ENCODE measurements at regions not wholly inside any gene's neighbourhood (a gene's known extent, or its start where the extent isn't known, plus 50 kb on each side); places are given as distances from the start of the nearest gene placed in this dataset.

DNA sequence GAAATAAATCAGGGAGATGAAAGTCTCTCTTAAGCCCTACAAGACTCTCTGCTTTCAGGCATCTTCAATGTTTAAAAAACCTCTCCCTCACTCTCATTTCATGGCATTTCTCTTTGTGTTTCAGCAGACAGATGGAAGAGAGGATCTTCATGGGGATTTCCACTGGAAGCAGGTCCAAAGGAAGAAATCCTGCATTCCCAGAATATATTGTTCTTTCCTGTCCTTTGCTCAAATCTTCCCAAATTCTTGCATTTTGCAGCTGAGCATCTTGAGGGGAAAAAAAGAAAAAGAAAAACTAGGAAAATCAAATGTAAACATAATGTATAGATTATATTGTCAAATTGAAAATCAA, 382.2 kb downstream of the ENC1 start:
- no peak for DNase-seq (ENCODE audit: low read depth in 2 of 2)

DNA sequence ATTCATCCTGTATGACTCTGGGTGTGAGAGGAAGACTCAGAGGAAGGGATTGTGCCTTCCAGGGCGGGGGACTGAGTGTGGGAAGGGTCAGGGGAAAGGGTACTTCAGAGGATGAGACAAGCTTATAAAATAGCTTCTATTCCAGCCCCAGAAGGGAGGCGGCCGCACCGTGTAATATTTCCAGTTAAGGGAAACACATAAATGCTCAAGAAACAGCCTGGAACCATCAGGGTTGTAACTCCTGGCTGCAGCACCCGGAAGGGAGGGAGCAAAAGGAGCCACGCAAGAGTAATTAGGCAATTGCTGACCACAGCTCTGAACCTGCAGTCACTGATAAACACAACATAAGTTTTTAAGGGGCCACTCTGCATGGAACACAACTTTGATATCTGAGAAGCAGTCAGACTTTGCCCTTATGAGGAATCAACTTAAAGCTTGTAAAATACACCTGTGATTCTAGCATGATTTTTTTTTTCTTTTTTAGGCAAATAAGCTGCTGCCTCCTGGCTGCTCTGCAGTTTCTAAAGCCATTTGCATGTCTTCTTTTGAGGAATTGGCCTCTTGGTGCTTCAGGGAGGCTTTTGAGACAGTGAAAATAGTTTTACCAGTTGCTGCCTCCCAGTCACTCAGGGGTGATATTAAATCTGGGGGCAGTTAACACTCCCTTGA, 382.7 kb downstream of the ENC1 start:
- DNase-seq (ENCODE audit: low read depth in 2 of 2) = no peak

DNA sequence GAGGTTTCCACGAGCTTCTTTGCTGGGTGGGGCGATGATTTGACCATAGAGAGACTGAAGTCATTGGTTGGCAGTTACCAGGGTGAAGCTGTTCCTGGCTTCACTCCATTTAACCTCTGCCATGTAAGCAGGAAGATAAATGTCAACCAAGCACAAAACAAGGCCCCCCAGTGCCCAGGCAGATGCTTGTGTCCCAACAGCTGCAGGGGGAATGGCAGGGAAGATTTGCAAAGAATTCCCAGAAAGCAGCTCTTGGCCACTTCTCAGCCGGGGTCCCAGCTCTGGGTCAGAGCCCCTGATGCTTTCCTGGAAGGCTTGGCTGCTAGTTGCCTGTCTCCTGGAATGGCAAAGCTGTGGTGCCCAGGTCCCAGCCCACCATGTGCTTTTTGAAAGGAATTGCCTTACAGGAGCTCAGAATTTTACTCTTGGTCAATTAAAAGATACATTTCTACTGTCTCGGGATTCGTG, 383.4 kb downstream of the ENC1 start:
- no peak for DNase-seq (ENCODE audit: low read depth in 2 of 2)

DNA sequence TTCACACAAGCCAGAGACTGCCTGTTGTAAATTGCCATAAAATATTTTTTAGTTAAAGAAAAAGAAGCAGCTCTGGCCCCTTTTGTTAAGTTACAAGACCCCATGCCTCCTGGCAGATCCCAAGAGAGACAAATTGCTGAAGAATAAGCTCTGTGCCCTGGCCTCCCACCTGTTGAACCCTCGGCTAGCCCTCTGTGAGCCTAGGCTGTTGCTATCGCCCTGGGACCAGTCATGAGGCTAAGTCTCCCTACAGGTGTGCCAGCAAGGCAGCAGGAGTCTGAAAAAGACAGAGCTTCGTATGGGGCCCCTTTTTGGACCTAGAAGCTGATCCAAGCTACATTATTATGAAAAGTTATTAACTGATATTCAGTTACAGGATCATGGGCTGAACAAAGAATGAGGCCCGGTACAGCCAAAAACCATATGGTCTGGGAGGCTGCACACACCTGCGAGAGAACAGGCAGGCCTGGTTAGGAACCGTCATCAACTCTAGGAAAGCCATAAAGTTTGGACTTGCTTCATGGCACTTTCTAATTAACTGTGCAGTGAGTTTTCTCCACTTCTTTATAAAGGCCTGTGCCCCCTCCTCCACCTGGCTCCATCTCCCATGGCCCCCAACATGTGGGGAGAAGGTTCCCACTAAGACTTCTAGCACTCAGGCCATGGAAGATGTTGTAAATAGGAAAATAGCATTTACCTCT, 384.7 kb downstream of the ENC1 start:
- no peak for DNase-seq (ENCODE audit: low read depth in 2 of 2)

DNA sequence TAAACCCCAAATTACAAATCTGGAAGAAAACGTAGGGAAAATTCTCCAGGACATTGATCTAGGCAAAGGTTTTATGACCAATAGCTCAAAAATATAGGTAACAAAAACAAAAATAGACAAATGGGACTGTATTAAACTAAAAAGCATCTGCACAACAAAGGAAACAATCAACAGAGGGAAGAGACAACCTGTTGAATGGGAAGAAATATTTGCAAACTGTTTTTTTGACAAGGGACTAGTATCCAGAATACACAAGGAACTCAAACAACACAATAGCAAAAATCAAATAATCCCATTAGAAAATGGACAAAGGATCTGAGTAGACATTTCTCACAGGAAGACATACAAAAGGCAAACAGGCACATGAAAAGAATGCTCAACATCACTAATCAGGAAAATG, 386.3 kb downstream of the ENC1 start:
- DNase-seq (ENCODE audit: low read depth in 2 of 2) = no peak

DNA sequence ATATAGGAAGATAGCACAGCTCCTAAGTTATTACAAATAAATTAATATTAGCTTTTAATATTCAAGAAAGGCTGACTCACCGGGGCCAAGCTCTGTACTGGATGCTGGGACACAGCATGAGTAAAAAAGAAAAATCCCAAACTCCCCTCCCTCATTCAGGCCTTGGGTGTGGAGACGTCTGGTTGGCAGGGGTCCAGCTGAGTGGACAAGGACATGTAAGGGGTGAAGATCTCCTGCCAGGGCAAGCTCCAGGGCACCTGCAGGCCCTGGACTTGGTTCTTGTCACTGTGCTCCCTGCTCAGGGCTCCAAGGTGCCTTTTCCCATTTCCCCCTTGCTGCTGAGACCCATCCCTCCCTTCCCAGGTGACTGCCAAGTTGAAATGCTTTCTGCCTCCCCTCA, 388.5 kb downstream of the ENC1 start:
- no peak for DNase-seq (ENCODE audit: low read depth in 2 of 2)

DNA sequence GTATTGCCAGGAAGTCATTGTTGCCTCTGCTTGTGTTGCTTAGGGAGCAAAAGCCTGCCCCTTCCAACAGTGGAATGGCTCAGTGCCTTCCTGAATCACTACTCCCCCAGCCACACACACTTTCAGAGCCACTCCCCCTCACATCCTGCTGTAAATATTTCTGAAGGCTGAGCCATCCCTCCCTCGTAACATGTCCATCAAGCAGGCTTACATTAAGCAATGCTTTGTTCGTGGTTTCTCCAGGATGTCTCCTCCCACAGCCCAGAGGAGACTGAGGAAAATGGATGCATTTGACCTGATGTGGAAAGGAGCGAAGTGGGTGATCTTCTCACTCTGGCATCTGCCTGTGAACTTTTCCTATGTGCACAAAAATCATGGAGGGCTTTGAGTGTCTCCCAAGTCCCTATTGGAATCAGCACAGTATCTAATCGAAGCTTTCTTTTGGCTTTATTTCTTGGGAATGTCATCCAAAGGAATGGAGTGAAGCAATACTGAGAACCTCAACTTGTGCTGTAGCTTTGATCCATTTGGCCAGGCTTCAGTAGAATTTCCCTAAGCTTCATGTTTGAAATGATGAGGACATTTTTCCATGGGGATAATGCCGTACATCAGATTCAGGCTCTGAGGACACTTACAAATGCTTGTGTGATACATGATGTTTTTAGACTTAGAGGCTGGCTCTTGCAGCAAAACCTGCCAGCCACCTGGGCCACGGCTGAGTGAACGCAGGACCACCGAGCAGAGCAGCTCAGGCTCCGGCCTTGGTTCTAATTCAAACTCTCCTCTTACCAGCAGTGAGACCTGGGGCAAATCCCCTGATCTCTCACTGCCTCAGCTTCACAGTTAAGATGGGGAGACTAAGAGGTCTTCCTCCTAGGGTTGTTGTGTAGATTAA, 389.1 kb downstream of the ENC1 start:
- no peak for DNase-seq (ENCODE audit: low read depth in 2 of 2)

DNA sequence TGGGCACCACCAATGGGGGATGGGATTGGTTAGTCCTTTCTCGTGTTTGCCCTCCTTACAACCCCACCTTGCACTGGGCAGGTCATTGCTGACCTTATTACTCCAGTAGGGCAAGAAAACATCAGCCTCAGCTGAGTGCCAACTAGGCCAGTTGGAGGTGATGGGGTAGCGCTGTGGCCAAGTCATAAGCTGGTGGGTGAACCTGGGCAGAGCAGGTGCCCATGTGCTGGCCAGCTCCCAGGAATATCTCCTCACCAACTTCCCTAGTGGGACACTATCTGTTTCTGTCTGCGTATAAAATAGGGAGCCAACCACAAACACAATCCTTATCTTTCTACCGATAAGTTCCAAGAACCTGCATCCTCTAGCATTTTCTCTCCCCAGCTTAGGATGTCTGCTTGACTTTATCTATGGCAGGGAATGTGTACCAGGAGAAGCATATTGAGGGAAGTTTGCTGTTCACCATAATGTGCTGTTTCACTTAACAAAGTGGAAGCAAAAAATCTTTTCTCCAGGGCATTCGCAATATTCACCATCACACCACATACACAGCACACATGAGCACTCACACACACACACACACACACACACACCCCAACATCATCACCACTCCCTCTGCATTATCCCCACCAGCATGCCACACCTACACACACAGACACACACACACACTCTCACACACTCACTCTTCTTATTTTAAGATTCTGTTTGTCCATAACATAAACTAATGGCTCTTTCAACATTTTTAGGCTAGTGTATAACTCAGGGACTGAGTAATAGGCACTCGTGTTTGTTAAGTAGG, 390.0 kb downstream of the ENC1 start:
- no peak for DNase-seq (ENCODE audit: low read depth in 2 of 2)

DNA sequence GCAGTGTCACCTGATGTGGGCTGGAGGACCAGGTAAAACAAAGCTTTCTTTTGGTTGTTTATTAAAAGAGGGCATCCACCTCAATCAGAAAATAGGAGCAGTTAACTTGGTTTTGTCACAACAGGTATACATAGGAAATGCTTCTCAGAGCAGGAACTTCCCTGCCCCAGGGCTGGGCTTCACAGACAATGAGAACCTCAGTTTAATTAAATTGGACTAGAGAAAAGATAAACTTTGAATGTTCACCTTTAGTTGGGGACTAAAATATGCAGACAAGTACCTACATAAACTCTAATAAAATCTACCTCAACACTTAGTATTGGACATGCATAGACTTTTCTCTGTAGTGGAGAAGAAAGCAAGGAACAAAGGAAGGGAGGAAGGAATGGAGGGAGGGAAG, 392.0 kb downstream of the ENC1 start:
- DNase-seq (ENCODE audit: low read depth in 2 of 2) = no peak

DNA sequence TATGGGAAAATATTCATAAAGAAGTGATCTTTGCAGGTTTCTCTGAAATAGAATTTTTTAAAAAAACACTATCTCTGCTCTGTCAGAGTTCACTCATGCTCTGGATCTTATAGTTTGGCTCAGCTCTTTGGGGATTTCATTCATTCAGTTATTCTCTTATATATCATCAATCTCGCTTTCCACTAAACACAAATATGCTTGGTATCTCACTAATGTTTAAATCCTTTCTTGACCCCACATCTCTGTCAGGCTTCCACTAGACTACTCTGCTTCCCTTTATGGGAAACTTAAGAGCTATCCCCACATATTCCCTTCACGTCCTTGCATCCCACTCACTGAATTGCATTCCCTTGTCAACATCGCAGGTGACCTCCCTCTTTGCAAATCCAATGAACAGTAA, 396.1 kb downstream of the ENC1 start:
- DNase-seq (ENCODE audit: low read depth in 2 of 2) = no peak

DNA sequence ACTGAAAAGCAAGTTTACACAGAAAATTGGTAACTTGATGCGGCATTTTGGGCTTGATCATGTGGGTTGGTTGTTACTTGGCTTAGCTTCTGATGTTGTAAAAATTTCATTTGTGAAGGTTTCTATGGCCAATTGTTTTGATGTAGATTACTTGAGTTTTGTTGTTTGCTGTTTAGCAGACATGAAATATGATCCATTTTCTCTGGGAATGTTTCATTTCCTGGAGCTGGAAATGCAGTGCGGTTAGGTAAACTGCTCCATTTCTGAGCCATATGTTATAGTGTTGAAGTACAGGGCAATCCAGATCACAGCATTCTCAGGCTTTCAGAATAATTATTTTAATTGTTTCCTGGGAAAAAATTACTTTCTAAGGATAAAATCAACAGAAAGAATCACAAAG, 396.9 kb downstream of the ENC1 start:
- no peak for DNase-seq (ENCODE audit: low read depth in 2 of 2)

DNA sequence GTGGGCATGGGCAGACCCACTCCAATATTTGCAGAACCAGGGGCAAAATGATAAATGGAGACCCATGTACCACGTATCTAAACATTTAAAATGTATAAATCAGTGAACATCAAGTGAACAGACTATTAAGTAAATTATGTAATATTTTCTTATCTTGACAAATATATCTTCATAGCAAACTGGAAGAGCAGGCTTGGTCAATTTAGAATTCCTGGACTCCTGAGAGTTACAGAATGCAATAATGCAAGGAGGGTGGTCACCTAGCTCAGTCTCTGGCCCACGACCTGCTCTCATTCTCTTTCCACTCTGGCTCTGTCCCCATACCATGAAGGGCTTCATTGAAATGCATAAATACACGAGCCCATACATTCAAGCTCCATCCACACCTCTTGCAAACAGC, 398.0 kb downstream of the ENC1 start:
- DNase-seq (ENCODE audit: low read depth in 2 of 2) = no peak

DNA sequence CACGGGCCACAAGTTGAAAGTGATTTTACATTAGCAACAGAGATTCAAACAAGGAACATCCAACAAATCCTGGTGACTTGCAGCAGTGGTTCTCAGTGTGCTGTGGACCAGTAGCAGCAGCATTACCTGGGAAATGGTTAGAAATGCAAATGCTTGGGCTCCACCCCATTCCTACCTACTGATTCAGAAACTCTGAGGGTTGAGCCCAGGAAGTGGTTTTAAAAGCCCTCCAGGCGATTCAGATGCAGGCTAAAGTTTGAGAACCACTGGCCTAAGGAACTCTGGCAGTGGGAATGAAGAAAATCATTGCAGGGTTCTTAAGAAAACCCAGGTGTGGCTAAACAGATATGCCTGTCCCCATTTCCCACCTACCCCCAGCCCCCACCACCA, 398.8 kb downstream of the ENC1 start:
- no peak for DNase-seq (ENCODE audit: low read depth in 2 of 2)

DNA sequence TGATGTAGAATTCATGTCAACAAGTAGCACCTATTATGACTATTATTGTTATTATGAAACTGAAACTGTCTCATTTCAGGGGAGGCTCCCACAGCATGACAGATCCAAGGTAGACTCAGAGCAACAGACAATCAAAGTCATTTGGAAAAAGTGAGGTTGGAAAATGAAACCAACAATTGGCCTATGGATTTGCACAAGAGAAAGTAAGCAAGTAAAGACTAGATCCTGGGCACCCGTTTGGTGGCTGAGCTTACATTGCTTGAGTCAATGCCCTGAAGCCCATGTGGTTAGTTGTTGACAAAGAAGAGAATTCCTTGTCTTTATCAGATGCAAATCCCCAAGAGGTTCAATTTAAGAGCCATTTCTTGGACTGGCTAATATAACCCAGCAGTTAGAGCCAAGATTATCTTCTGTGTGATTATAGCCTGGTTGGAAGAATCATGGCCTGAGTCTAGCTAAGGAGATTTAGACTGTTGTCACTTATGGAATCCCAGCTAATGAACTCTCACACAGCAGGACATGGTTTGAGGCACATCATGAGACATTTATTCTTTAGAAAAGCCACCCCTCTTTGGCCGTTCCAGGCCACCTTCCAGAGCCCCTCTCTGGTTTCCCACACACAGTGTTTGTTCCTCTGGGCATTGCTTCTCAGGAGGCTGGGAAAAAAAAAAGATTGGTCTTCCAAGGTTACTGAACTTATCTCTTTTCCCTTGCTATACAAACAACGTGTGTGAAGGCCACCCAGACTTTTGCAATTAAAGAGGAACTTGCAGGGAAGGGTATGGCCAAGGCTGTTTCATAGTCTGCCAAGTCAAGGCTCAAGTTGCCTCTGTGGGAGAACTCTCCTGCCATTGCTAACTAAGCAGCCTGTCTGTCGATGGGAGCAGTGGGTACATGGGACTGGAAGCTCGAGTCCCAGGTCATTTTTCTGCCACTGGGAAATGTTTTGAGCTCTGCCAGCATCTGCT, 399.5 kb downstream of the ENC1 start:
- DNase-seq (ENCODE audit: low read depth in 2 of 2) = no peak

DNA sequence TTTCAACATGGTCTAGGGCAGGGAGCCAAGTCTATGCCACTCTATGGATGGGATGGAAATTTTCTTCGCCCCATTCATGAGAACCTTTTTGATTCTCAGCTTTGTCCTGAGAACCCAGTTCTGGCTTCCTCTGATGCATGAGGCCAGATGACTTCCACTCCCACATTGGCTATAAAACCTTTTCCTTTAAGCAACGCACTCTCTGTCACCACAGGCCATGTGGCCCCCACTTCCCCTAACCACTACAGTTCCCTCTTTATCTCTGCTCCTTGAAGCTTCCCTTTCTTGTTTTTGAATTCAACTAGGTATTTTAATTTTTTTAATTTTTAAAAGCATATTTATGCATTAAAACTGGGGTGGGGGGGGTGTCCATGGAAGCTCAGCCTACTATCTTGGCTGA, 401.3 kb downstream of the ENC1 start:
- DNase-seq (ENCODE audit: low read depth in 2 of 2) = no peak

DNA sequence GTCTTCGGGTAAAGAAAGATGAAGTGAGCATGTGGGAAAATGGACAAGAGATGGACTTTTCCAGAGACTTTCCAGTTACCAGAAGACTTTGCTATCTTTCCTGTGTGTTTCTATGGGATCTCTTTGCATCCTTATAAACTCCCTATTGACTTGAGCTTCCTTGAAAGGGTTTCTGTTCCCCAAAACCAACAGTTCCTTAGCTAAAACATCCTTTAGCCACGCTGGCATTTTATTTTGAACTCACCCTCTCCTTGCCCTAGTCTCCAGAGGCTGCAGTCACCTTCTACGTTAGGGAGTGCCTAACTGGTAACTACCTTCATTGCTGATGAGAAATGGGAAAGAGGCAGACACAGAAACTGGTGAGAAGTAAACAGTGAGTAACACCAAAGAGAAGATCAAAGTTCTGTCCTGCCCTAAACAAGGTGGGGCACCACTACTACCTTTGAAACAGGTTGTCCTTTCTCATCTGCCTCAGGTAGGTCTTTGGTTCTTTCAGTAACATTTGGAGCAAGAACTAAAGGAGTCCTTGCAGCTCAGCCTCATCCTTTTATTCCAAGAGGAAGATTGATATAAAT, 402.9 kb downstream of the ENC1 start:
- DNase-seq (ENCODE audit: low read depth in 2 of 2) = no peak

DNA sequence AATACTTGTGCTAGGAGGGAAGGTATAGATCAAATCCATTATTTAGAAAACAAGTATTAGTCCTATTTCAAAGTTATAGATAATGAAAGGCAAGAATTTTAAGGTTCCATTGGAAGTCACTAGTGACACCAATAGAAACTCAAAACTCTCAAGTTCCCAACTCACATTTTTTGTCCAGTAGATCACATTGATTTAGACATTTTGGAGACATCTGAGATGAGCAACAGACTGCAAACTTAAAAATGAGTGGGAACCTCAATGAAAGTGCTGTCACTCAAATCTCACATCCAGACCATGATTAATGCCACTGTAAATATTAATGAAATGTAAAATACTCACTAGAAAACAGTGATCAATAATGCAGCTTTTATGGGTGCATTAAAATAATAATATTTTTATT, 405.0 kb downstream of the ENC1 start:
- DNase-seq (ENCODE audit: low read depth in 2 of 2) = no peak

DNA sequence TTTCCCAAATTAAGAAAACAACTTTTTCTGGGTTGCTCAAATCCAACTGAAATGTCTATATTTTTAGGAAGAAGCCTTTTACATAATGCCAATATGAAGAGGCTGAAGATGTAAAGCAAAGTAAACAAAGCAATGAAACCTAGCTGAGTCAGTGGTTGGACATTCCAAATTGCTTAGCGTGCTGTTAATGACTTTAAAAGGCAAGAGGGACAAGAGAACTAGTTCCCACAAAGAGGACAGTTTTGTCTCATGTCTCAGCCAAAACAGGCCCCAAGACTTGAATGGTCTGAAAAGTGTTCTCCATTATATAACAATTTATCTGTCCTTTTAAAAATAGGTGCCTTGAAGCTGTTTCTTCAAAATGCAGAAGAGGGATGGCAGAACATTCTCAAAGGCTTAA, 407.0 kb downstream of the ENC1 start:
- no peak for DNase-seq (ENCODE audit: low read depth in 2 of 2)

DNA sequence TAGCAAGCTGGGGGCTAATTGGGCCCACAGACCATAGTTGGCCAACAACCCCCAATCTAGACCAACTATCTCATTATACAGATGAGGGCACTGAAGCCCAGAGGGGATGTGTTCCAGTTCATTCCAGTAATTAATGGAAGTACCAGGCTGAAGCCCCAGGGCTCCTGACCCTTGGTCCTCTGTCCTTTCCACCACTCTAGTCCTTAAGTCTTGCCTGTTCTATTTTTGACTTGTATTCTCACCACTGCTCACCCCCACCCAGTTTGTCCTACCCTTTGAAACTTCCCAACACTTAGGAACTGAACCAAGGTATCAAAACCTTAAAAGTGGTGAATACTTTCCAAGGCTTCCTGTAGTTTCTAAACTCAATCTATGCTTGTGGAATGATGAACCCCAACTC, 407.4 kb downstream of the ENC1 start:
- DNase-seq (ENCODE audit: low read depth in 2 of 2) = no peak

DNA sequence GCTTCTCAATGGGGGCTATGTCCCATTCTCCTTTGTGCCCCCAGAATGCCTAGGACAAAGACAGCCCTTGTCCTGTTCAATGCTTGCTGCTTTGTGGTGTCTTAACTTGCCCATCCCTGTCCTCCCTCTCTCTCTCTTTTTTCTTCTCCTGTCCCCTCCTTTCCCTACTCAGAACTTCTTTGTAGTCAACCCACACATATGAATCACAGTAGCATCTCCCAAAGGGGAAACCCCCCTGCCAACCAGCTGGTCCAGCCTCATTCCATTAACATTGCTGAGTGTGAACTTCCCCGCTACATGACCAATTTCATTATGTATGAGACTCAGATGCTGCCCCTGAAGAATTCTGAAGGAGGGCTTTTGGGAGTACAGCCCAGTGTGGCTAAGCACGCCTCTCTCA, 408.3 kb downstream of the ENC1 start:
- DNase-seq (ENCODE audit: low read depth in 2 of 2) = no peak

DNA sequence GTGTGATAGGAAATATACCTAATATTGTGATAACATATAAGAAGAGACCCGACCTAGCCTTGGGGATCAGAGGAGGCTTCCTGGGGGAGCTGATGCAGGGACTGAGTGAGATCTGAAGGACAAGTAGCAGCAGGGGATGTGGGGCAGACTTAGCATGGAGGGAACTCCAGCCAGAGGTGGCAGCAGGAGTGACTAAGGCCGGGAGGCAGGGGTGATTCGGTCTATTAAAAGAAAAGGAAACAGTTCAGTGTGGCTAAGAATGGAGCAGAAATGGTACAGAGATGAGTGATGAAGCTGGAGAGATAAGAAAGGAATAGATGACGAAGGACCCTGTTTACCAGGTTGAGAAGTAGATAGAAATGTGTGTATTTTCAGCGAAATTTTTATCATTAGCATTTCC, 408.8 kb downstream of the ENC1 start:
- DNase-seq (ENCODE audit: low read depth in 2 of 2) = no peak
